Left lobe of liver (tissue), 2 donors: ENCODE measurements at regions not wholly inside any gene's neighbourhood (a gene's known extent, or its start where the extent isn't known, plus 50 kb on each side); places are given as distances from the start of the nearest gene placed in this dataset.
"Not testable (repeated sequence)": the region's sequence is repeated elsewhere in the genome, so short reads cannot be mapped to it uniquely, and the experiment has no call there.

Experiments
- ATAC-seq: fragments of 200-7000 bp; cut with Tn5 transposase; one replicate; pipeline ENCODE4 v1.9.1; 2020; ENCODE audit warnings: mild to moderate bottlenecking, moderate library complexity
- DNase-seq: peaks from one replicate; pipeline ENCODE4 v3.0.0-alpha.2; 2020; ENCODE audit warnings: low spot score
- donor health status: DM: no; HTN: no; CAD: no; lungs with moderate emphysema.
- donor health status: DM: no; HTN: yes; CAD: no.

- not testable (repeated sequence) for ATAC-seq
These were observed 123.9 kb downstream of the MREG start for GRCh38 chr2:215889240-215889969.

DNA sequence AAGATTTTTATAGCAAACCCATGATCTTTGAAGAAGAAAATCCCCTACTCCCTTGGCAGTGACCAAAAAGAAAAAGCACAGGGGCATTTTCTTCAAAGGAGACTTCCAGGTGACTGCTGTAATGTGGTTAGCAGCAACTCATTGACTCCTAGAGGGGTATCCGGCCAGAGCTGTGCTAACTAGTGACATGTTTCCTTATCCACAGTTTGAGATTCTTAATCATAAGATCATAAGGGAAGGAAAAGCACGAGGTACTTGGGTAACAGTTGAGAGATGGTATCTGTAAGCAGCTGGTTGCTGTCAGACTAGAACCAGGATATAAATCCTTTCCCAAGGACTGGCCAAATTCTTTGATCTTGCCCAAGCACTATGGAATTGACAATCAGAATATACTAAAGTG, 124.7 kb downstream of the MREG start:
- ATAC-seq (no peak), DNase-seq (no peak)

More at GRCh38 chr2:215889240-215889969, 123.9 kb downstream of the MREG start:
- DNase-seq = not testable (repeated sequence)

- DNase-seq = no peak
- no peak for ATAC-seq
These were observed 126.0 kb downstream of the MREG start for GRCh38 chr2:215887303-215887702.

DNA sequence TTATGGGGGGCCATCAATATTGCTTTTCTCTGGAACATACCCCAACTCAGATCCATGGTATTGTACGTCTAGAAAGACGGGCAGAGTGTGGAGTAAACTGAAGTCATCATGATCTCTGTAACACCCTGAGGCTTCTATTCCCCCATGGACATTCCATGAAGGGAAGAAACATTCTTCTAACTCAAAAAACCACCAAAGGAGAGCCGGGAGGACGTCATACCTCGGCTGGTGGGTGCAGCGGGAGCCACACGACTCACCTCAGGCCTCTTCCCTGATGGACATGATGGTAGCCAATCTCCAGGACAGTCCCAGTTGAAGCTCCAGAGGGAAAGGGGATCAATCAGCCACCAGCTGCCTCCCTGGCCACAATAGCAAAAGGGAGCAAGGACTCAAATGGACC, 127.3 kb downstream of the MREG start:
- ATAC-seq (no peak), DNase-seq (no peak)

DNA sequence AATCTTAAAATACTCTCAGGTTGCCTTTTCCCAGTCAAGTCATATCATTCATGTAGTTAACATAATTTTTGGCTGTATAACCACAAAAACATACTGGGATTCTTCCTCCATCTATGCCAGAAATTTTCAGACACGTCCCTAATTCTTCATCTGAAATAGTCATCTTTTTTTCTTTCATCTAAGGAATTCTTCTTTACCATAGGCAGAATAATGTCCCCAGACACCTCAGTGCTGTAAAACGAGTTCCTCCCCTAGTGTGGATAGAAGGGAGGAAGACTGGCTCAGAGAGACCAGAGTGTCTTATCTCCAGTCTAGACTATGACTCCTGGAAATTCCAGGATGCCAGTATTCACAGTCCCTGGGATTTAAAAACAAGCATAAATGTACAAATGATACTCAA, 127.8 kb downstream of the MREG start:
- ATAC-seq (no peak), DNase-seq (no peak)

DNA sequence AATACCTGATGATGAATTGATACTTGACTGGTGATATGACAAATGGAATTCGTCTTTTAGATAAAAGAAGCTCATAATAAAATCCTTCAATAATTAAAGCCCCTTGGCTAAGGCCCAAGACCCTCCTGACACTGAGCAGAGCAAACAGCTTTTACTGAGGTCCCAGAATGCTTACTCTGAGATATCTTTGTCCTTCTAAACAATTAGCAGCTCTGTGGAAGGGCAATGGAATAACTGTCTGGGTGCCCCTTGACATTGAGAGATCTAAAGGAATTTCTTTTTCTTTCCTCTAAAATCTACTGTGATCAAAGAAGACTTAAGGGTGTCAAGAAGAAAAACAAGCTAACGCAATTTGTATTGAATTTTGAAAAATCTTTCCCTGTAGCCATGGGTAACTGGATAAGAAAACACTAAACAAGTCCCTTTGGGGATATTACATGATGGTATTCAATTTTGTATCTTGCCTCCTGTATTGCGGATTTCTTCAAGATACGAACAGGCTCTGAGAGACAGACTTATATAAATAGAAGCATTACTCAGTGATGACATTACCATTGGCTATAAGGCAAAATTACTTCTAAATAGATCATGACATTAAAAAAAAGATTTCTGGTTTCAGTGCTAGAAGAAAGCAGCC, 128.8 kb downstream of the MREG start:
- DNase-seq (no peak), ATAC-seq (no peak)

GRCh38 chr2:215883799-215884198, 129.6 kb downstream of the MREG start:
- DNase-seq (no peak), ATAC-seq (no peak)

- DNase-seq = no peak
- ATAC-seq = no peak
These were observed 130.7 kb downstream of the MREG start for GRCh38 chr2:215882689-215883088.

DNA sequence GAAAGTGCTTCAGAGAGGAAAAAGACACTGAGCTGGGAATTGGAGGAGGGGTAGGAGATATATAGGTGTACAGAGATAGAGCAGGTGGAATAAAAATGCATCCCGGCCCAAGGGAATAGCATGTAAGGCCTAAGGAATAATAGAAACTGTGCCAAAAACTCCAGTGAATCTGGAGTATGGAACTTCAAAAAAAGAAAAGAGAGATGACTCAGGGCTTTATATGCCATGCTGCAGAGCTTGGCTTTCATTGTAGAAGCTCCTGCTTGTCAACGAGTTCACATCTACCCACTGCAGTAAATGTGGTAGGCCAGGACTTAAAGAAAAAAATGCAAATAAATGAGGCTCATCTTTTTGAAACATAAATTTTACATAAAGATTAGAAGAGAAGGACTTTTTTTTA, 131.8 kb downstream of the MREG start:
- no peak for DNase-seq
- ATAC-seq = no peak

DNA sequence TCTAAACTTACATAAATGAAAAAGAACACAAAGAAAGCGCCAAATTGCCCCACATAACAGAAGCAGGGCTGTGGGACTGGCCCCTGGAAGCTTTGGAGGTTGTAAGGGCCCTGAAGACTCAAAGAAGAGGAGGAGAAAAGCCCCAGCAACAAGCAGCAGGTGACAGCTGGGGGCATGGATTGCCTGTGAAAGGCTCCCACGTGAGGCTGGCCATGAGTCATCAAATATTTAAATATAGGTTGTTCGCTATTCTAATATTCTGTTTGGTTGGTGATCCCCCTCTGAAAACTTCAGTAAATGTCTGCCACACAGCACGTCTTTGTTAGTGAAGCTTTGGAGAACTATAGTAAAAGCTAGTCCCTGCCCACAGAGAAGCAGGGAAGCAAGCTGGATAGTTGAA, 132.4 kb downstream of the MREG start:
- ATAC-seq = no peak
- no peak for DNase-seq

DNA sequence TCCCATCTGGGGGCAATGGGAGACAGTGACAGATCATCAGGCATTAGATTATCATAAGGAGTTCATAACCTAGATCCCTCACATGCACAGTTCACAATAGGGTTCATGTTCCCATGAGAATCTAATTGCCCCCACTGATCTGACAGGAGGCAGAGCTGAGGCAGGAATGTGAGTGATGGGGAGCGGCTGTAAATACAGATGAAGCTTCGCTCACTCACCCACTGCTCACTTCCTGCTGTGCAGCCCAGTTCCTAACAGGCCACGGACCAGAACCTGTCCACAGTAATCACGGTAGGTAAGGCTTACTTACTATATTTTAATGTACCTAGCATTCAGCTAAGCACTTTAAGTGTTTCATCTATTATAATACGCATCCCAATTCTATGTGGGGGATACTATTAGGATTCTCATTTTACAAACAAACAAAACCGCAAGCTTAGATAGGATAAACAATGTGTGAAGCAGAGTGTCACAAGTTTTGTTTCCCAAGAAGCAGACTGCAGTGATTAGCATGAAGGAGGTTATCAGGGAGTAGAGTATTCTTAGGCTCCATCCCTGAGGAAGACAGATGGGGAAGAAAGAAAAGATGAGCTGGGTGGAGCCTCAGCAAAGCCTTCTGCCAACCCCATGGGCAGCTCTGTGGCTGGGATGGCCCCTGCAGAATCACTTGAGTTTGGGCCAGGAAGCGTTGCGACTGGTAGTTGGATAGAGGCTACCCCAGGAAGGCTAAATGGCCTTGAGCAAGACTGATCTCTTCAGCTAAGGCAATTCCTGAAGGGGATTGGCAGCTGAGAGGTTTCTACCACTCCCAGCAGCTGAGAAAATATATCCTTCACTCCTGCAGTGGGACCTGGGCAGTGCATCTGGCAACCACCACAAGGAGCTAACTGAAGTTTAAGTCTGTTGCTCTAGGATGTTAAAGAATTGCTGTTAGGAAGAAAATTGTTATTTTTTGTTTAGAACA, 133.1 kb downstream of the MREG start:
- ATAC-seq = no peak
- no peak for DNase-seq

GRCh38 chr2:215879331-215879730, 134.0 kb downstream of the MREG start:
- no peak for ATAC-seq
- DNase-seq = no peak

- DNase-seq = no peak
- ATAC-seq = no peak
These were observed 134.8 kb downstream of the MREG start for GRCh38 chr2:215878476-215879063.

DNA sequence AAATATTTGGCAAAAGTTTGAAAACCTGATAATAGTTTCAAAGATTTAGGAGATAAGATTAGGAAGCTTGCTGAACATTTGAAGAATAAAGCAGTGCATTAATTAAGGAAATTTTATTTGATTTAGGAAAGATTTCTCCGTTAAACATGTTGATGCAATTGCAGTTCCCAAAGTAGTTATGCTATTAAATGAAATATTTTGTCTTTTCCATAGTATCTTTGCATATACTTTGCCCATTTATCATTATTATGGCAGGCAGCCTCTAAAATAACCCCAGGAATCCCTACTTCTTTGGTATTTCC, 136.5 kb downstream of the MREG start:
- no peak for DNase-seq

DNA sequence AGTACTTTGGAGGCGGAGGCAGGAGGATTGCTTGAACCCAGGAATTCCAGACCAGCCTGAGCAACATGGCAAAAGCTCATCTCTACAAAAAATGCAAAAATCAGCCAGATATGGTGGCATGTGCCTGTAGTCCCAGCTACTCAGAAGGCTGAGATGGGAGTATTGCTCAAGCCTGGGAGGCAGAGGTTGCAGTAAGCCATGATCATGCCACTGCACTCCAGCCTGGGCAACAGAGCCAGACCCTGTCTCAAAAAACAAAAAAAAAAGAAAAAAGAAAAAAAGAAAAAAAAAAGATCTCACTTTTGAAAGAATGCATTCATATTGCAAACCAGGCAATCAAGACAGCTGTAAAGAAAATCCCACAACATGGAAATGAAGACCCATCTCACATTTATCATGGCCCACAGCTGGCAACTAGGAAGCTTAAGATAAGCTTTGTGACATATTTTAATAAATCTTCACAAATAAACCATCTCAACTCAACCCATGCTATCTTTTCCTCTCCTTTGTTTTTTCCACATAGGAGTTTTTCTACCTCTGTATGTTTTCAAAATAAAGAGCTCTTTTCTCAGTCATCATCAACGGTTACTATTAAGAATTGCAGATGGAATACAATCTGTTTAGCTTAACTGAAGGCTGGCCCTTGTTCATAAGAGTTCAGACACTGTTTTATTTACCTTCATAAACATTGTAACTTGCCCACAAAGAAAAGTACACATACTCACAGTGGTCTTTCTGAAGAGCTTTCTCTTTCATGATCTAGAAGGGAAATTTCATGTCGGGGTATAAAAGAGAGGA, 137.0 kb downstream of the MREG start:
- DNase-seq = no peak
- ATAC-seq = no peak

More for the DNA sequence above, 136.5 kb downstream of the MREG start:
- ATAC-seq = no peak

DNA sequence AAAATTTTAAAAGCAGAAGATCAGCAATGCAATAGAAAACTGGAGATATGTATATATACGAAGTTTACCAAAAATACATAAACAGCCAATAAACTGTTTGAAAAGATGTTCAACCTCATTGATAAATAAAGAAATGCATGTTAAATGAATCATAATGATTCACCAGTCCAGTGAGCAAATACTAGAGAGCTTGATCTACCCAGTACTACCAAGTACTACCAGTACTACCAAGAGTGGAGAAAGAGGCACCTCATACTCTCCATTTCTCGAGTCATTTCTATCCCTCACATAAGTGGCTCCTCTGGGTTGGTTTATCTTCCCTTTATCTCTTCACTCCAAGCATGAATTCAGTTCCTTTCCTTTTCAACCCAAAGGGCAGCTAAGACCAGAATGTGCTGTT, 138.9 kb downstream of the MREG start:
- ATAC-seq (no peak), DNase-seq (no peak)

GRCh38 chr2:215870986-215871385, 142.4 kb downstream of the MREG start:
- DNase-seq (no peak), ATAC-seq (no peak)

DNA sequence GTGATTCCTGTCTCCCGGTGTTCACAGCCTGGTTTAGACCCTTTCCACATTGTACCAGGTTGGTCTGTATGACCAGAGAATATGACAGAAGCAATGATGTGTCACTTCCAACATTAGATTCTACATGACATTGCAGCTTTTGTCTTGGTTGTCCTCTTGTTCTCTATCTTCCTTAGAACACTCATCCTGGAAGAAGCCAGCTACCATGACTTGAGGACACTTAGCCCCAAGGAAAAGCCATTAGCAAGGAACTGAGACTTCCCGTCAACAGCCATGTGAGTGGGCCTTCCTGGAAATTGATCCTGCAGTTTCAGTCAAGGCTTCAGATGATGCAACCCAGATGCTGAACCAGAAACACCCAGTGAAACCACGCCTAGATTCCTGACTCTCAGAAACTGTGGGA, 143.3 kb downstream of the MREG start:
- no peak for DNase-seq

DNA sequence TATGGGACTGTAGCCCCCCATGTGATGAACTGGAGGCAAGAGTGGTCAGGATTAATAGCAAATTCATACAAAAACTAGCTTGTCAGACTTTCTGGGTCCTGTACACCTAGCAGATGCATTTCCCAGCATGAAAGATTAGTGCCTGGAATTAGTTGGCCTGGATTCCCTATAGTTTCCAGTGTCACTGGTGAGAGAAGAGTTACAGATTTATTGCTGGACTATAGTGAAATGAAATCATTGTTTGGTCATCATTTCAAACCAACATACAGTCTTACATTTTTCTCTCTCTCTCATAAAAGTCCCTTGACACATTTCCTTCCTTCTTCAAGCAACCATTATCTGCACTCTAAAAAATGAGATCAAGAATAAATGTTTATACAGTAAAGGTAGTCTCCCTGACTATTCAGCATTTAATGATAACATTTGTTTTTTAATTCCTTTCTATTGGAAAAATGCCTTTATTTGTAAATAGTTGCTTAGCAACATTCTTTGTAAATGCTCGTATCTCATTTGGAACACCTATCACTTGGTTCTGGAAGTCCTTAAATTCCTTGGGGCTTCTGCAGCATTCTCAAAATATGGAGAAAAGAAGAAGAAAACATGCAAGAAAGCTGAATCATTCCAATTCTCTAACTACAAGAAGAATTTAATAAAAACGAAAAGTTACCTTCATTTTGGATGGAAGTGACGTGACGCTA, 144.4 kb downstream of the MREG start:
- DNase-seq (no peak), ATAC-seq (no peak)

More for the DNA sequence above, 143.3 kb downstream of the MREG start:
- no peak for ATAC-seq

GRCh38 chr2:215866606-215867005, 146.7 kb downstream of the MREG start:
- no peak for ATAC-seq
- no peak for DNase-seq
